ENCODE measurements at regions not wholly inside any gene's neighbourhood (a gene's known extent, or its start where the extent isn't known, plus 50 kb on each side); places are given as distances from the start of the nearest gene placed in this dataset.
"Not testable (repeated sequence)": the region's sequence is repeated elsewhere in the genome, so short reads cannot be mapped to it uniquely, and the experiment has no call there.

DNA sequence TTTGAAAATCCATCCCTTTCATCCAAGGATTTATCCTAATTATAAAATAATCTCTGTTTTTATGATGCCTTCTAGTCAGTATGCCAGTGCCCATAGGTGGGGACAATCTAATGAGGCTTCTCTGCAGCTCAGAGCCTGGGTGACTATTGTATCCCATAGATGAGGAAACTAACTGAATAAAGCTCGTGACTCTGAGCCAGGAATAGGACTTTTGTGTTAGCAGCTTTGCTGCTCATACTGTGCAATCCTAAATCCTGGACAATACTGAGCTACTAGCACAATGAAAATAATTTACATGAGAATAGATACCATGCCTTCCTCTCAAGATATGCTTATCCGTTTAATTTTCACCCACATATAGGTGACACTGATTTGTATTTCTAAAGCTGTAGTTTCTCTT is 443.0 kb downstream of the PLK2 start:
- no peak for DNase-seq (ENCODE audit: low spot score)

DNA sequence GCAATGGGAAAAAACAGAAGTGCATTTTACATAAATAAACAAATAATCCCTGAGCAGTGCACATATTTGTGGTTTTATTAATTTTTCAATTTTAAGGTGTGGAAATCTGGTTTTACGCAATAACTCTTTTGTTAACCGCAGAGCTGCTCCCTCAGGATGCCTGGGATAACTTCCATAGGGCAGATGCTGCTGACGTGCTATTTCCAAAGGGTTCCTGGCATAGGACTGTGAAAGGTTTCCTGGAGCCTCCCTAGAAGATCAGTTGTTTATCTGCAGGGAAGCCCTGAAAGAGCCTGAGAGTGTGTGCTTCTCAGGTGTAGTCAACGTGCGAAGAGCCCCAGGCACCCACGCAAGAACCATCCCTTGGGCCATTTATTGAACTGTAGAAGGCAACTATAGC is 443.5 kb downstream of the PLK2 start:
- no peak for DNase-seq (ENCODE audit: low spot score)

DNA sequence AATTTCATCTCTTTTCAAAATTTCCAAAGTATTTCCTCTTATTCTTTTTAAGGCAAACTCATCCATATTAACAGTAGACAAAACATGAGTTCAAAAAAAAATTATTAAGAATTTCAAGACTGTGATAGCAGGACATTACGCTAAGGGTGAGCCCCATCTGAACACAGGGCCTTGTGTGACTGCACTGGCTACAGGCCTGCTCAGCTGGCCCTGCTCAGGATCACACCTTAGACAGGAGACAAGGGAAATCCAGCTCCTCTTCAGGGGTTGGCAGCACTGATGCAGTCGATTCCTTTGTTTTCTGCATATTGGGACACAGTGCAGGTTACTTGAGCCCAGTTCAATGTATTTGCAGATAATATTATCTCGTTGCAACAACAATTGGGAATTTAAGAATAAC is 444.7 kb downstream of the PLK2 start:
- DNase-seq (ENCODE audit: low spot score): no peak

DNA sequence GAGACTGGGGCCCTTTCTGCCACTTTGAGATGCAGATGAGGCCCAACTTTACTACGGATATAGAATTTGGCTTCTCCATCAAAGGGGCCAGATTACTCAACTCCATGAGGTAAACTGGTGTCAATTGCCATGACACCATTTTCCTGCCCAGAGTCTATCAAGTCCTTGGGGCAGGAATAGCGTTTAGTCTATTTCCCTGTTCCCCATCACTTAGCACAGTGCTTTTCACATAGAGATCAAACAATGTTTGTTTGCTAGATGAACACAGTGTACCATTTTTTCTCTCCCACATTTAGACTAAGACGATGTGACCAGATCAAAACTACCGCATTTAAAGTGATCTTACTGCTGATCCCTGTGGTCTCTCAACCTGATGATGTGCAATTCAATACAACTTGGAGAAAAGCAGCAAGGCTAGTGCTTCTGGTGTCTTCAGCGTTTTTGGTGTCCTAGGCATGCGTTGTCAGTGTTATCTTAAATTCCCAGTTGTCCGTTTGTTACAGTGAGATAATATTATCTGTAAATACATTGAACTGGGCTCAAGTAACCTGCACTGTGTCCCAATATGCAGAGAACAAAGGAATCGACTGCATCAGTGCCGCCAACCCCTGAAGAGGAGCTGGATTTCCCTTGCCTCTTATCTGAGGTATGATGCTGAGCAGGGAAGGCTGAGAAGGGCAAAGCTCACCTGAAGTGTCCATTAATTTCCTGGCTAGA is 446.2 kb downstream of the PLK2 start:
- DNase-seq (ENCODE audit: low spot score): no peak

DNA sequence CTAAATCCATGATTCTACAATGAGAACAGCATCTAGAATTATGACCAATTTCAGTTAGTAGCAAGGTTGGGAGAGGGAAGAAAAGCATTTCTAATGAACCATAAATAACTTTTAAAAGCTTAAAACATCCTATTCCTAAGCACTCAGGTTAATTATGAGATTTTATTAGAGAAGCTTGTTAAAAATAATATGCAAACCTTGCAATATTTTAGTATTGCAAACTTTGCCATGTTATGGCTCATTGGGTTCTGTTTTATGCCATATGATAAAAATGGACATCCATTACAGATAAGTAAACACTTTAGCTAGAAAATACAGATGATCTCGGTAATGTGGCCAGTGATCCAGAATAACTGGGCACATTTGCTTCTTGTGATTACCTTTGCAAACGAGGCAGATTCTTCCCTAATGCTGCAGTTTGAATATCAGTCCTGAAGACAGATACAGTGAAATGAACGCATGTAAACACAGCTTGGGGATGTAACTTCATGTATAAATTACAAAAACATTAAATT is 447.0 kb downstream of the PLK2 start:
- no peak for DNase-seq (ENCODE audit: low spot score)

DNA sequence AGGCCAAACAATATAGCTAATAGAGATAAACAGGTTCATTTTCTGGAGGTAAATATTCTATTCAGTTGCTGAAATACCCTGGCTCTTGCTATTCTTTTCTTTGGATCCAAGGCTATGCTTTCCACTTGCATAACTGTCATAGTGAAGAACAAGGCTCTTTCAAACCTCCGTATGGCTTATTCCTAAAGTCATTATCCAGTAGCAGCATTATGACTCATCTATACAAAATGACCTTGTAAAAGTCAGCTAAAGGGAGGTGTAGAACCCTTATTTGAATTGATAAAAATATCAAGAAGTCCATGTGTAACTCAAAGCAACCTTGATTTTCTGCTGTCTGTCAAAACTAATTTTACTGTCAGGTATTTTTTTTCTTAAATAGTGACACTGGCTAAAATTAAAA is 447.8 kb downstream of the PLK2 start:
- no peak for DNase-seq (ENCODE audit: low spot score)

DNA sequence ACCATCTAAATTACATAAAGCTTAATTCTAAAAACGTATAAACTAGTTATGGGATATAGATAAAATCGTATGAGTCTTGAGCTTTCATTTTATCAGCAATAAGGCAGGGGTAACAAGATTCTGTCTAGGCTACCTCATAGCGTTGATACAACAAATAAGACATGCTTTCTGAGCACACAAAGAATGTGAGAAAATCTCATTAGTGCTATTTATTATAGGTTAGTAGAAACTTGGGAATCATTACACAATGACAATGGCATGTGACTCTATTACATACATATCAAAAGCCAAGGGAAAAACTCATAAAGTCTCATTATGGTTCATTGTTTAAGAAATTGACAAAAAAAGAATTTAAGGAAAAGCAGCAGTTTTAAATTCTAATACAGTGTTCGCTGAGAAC is 448.6 kb downstream of the PLK2 start:
- no peak for DNase-seq (ENCODE audit: low spot score)

DNA sequence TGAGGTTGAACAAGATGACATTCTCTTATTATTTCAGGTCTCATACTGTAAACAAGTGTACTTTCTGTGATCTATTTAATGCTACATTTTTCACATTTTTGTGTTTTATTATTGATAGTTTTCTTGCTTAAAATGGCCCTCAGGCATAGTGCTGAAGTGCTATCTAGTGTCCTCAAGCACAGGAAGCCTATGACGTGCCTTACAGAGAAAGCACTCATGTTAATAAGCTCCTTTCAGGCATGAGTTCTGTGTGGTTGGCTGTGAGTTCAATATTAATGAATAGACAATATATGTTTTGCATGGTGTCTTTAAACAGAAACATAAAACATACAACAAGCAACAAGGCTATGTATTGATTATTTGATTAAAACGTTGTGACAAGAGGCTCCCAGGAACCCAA is 450.1 kb downstream of the PLK2 start:
- DNase-seq (ENCODE audit: low spot score): no peak

DNA sequence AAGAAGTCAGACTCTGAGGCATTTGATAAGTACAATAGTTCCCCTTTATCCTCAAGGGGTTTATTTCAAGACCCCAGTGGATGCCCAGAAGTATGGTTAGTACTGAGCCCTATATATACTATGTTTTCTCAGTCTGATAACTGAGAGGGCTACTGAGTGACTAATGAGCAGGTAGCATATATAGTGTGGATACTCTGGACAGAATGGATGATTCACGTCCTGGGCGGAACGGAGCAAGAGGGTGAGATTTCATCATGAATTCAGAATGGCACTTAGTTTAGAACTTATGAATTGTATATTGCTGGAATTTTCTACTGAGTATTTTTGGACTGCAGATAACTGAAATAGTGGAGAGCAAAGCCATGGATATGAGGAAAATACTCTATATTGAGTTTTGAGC is 457.6 kb downstream of the PLK2 start:
- no peak for DNase-seq (ENCODE audit: low spot score)

DNA sequence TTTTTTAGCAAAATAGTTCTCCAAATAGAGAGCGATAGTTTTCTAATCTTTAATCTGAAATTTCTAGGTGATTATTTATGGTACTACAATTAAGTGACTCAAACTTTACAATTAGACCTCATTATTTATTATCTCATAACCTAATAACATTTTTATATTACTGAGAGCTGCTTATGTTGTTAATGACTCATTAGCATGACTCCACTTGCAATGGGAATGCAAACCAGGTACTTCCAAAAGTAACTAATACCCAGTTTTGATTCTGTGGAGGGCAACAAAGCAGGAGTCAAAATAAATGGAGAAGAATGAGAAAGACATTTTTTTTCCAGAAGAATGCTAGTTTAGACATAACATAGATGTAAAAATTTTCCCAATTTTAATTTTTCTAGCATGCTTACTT is 466.0 kb downstream of the PLK2 start:
- DNase-seq (ENCODE audit: low spot score): no peak

DNA sequence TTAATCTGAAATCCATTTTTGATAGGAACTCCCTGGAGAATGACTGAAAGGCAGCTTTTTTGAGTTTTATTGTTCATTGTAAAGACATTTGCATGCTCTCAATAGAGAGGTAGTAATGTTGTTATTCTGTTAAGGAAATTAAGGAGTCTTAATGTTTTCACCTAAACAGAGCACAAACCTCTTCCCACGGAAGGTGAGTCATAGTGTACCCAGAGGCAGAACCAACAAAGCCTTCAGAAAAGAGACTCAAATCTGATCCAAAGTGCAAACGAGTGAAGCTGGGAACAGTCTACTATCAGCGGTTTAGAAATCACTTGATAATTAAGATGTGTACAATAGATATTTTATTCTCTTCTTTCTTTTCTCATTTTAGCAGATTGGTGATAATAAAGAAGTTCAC is 470.5 kb downstream of the PLK2 start:
- DNase-seq (ENCODE audit: low spot score): no peak

DNA sequence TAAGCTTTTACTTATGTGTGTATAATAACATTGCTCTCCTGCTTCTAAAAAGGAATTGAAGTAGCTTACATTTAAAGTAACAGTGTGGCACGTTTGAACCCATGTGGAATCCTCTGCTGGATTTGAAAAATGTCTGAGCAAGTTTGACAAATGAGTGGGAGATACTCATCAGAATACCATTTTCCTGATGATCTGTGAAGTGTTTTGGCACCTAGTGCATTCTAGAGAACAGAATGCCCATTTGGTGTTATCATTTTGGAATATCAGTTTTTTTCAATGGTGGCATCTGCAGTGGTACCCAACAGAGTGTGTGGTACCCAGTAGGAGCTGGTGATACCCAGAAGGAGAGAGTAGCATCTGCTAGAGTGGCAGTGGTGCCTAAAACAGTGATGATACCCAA is 471.1 kb downstream of the PLK2 start:
- DNase-seq (ENCODE audit: low spot score): no peak

DNA sequence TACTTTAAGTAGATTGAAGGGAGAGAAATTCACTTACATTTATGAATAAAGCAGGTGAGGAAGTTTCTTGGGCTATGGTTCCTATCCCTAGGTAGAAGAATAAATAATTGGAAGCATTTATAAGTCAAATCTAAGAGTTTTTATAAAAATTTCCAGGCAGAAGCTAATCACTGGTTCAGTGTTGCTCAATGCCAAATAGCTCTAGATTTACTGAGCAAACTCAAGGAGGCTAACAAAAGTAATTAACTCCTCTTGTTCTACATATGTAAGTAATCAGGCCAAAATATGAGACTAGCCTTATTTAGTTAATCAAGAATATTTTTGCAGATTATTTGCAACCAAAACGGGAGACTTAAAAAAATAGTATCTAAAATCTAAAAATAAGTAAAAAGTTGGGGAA is 472.3 kb downstream of the PLK2 start:
- no peak for DNase-seq (ENCODE audit: low spot score)

DNA sequence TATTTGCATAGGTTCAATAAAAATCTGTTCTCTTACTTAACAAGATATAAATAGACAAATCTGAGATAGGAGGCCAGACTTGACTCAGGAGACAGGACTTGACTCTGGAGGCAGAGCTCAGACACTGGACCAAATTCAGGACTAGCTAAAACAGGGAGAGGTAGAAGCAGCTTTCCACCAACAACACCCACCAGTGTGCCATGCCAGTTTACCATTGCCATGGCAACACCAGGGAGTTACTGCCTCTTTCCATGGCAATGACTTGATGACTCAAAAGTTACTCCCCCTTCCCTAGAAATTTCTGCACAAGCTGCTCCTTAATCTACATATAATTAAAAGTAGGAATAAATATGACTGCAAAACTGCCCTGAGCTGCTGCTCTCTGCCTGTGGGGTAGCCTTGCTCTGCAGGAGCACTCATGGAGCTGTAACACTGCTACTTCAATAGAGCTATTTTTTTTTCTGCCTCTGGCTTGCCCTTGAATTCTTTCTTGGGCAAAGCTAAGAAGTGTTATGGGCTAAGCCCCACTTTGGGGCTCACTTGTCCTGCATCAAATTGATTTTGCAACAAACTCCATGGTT is 473.0 kb downstream of the PLK2 start:
- no peak for DNase-seq (ENCODE audit: low spot score)

DNA sequence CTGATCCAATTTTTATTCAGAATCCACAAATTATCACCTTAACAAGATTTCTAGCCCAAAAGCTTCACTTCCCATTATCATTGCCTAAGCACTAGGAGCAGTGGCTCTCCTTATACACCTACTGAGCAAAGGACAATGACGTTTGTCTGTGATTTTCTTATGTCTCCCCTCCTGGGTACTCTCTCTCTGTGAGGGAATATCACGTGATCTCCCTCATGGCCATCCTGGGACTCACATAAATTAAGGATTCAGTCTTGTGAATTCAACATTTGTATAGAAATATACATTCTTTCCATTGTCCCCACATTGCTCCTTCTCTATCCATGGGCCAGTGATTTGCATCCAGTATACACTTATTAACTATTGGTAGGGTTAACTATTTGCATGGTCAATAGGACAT is 476.5 kb downstream of the PLK2 start:
- no peak for DNase-seq (ENCODE audit: low spot score)

DNA sequence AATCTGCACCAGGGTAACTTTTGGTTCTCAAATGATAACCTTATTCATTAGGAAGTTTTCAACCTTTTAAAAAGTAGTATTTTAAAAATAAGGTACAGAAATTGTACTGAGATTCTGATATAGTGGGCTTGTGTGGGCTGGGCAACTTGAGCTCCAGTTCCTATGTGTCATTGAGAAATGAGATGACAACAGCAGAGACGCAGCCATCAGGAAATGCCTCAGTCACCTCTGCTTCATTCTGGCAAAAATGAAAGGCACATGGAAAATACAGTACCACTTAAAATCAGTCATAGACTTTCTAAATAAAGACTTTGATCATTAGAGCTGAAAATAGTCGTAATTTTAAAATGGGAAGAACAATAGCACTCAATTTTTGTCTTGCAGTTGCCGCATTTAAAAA is 480.2 kb downstream of the PLK2 start:
- DNase-seq (ENCODE audit: low spot score): no peak

DNA sequence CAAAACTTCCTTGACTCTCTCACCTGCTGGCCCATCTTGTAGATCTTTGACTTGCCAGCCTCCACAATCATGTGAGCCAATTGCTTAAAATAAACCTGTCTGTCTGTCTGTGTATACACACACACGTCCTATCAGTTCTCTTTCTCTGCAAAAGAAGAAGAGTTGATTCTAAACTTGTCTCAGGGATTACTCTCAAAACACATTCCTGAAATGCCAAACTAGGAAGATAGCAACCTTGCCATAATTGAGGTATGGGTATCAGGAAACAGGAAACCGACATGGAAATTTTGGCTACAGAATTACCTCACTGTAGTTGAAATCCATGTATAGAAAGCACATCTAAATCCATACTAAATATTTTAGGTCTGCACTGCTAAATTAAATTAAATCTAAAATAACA is 483.4 kb downstream of the PLK2 start:
- DNase-seq (ENCODE audit: low spot score): no peak

DNA sequence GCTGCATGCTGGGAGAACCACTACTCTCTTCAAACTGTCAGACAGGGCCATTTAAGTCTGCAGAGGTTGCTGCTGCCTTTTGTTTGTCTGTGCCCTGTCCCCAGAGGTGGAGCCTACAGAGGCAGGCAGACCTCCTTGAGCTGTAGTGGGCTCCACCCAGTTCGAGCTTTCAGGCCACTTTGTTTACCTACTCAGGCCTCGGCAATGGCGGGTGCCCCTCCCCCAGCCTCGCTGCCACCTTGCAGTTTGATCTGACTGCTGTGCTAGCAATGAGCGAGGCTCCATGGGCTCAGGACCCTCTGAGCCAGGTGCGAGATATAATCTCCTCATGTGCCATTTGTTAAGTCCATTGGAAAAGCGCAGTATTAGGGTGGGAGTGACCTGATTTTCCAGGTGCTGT is 487.8 kb downstream of the PLK2 start:
- DNase-seq (ENCODE audit: low spot score): not testable (repeated sequence)

DNA sequence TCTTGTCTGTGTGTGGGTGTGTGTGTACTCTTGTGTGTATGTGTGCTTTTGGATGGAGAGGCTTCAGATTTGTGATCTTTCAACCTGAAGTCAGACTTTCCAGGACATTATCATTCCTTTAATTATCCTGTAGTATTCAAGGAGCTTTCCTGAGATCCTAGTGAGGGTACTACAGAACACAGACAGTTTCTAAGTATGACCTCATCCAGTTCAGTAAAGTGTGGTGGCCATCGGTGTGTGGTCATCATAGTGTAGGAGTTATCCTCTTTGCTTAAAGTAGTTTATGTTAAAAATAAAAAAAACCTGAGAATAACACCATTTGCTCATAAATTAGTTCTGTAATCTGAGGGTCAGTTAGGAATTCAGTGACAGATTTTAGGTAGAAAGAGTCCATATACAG is 478.0 kb upstream of the ACTBL2 start:
- DNase-seq (ENCODE audit: low spot score): no peak

DNA sequence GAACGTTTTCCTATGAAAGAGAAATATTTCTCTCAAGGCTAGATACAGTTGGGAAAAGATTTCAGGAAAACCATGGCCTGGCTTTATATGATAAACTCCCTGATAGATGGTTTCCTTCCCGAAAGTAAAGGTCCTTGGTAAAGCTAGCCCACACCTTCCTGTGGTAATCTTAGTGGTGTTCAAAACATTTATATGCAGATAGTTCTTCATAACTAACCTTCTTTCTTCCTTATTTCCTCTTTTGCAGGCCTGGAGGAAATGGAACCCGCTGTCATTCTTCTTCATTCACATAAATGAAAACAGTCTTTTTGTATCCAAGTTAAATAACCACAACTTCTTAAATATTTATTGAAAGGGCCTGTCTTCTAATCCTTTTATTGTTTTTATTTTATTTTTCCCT is 474.0 kb upstream of the ACTBL2 start:
- no peak for DNase-seq (ENCODE audit: low spot score)

DNA sequence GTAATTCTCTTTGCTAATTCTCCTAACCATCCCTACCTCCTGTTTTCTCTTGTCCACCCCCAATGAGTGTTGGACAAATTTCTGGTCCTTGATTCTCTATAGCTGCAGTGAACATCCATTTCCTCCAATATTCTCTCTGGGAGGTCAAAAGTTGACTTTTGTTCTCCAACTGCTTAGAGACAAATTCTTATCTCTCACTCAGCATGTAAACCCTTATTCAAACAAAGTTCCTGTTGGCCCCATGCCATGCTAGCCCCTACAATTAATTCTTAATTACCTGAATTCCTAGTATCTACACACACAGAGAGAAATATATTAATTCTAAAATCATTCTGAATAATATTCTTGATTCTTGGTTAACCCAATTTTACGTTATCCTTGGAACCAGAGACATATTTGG is 472.9 kb upstream of the ACTBL2 start:
- no peak for DNase-seq (ENCODE audit: low spot score)

DNA sequence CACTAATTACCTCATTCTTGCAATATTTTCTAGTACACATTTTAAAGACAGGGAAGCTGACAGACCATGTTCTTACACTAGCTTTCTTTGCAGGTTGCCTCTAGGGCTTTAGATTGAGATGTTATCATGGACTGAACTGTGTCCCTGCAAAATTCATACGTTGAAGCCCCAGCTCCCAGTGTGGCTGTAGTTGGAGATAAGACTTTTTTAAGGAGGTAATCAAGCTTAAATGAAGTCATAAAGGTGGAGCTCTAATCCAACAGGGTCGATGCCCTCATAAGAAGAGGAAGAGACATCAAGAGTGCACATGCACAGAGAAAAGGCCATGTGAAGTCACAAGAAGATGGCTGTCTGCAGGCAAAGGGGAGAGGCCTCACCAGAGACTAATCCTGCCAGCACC is 471.2 kb upstream of the ACTBL2 start:
- DNase-seq (ENCODE audit: low spot score): no peak

DNA sequence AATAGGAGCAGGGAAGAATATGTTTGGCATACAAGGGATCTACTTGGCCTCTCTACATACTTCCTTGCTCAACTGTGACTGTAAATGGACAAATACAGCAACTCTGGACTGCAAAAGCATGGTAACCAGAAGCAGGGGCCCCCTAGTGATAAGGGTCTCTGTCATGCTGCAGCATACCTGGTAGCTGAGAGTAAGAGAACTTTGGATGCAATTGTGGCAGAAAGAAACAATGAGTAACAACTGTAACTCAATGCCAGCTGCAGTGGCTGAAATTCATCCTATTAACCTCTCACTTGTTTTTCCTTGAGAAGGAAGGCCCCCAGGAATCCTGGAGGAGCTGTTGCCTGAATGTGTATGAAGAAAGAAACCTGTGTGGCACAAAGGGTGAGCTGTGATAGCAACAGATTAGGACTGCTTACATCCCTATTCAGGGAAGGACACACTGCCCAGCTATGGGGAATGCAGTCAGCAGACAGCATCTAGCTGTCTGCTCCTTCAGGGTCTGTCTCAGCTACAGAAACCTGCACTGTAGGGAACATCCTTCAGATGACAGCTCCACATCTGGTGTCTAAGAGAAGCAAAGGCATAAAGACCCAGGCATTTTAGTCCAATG is 468.1 kb upstream of the ACTBL2 start:
- no peak for DNase-seq (ENCODE audit: low spot score)

DNA sequence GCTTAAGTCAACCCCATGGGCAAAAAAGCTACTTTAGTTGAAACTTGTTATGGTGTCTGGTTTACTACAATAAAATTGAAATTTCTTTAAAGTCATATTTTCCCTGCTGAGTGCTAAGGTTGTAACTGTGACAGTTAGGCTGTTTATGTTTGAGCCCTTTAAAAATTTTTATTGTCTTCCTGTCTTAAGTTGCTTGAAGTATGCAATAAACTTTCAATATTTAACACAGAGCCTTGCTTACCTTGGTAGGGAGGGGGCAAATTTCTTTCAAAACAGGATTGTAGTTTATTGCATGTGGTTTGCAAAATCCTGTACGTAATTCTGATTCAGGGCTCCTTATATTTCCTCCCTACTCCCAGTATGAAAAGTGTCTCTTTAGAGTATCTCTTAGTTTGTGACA is 465.5 kb upstream of the ACTBL2 start:
- no peak for DNase-seq (ENCODE audit: low spot score)

Data from globus pallidus (tissue), 1 donor.